ENCODE measurements at regions not wholly inside any gene's neighbourhood (a gene's known extent, or its start where the extent isn't known, plus 50 kb on each side); places are given as distances from the start of the nearest gene placed in this dataset.

- peak overlapping the region in 1 of 3 experiments; percentile 1 for H3K27ac Mint-ChIP-seq
- TF ChIP-seq CTCF (IDR thresholded peaks at IDR 0.05; ENCODE audit: unreplicated experiment in 3 of 3) = no peak
- no peaks in the 10 kb centered on the region for H3K27me3 Mint-ChIP-seq (ENCODE audit: low read depth)
- H3K4me1 Mint-ChIP-seq = peaks cover 16% of the 10 kb centered on the region
- peaks cover 3% of the 10 kb centered on the region for H3K9me3 Mint-ChIP-seq
- H3K4me3 Mint-ChIP-seq = no peak overlapping the region
- no peaks in the 10 kb centered on the region for H3K36me3 Mint-ChIP-seq (ENCODE audit: low read depth)
Observed at GRCh38 chrX:38898261-38898660, 97.0 kb downstream of the MID1IP1 start.

- Mint-ChIP-seq H3K36me3 (ENCODE audit: low read depth) (no peaks in the 10 kb centered on the region), H3K27ac (no peak overlapping the region), H3K27me3 (ENCODE audit: low read depth) (no peaks in the 10 kb centered on the region), H3K4me3 (no peak overlapping the region), H3K9me3 (peaks cover 2% of the 10 kb centered on the region), H3K4me1 (peaks cover 10% of the 10 kb centered on the region)
- TF ChIP-seq CTCF (IDR thresholded peaks at IDR 0.05; ENCODE audit: unreplicated experiment in 3 of 3) = no peak
Observed at GRCh38 chrX:38899650-38900049, 98.4 kb downstream of the MID1IP1 start.

- TF ChIP-seq CTCF (IDR thresholded peaks at IDR 0.05; ENCODE audit: unreplicated experiment in 3 of 3) = no peak
- H3K27me3 Mint-ChIP-seq (ENCODE audit: low read depth) = peaks cover 3% of the 10 kb centered on the region
- no peaks in the 10 kb centered on the region for H3K36me3 Mint-ChIP-seq (ENCODE audit: low read depth)
- no peaks in the 10 kb centered on the region for H3K9me3 Mint-ChIP-seq
- H3K27ac Mint-ChIP-seq = no peak overlapping the region
- no peak overlapping the region for H3K4me3 Mint-ChIP-seq
- peaks cover 14% of the 10 kb centered on the region for H3K4me1 Mint-ChIP-seq
Observed at GRCh38 chrX:38900719-38901118, 99.5 kb downstream of the MID1IP1 start.

- no peak for TF ChIP-seq CTCF (IDR thresholded peaks at IDR 0.05; ENCODE audit: unreplicated experiment in 3 of 3)
- no peak overlapping the region for H3K4me3 Mint-ChIP-seq
- no peaks in the 10 kb centered on the region for H3K36me3 Mint-ChIP-seq (ENCODE audit: low read depth)
- H3K4me1 Mint-ChIP-seq = peaks cover 22% of the 10 kb centered on the region
- H3K27ac Mint-ChIP-seq = no peak overlapping the region
- H3K9me3 Mint-ChIP-seq = peaks cover under 1% of the 10 kb centered on the region
- peaks cover 4% of the 10 kb centered on the region for H3K27me3 Mint-ChIP-seq (ENCODE audit: low read depth)
Observed at GRCh38 chrX:38902972-38903492, 101.8 kb downstream of the MID1IP1 start.

GRCh38 chrX:38916801-38917200, 115.5 kb downstream of the MID1IP1 start:
- Mint-ChIP-seq H3K27ac (peak overlapping the region in 2 of 3 experiments; percentile 20 to 26), H3K27me3 (ENCODE audit: low read depth) (no peaks in the 10 kb centered on the region), H3K9me3 (peaks cover 8% of the 10 kb centered on the region), H3K4me1 (peaks cover 22% of the 10 kb centered on the region), H3K36me3 (ENCODE audit: low read depth) (no peaks in the 10 kb centered on the region), H3K4me3 (peak overlapping the region in 1 of 3 experiments; percentile 38)
- no peak for TF ChIP-seq CTCF (IDR thresholded peaks at IDR 0.05; ENCODE audit: unreplicated experiment in 3 of 3)

- Mint-ChIP-seq H3K27me3 (ENCODE audit: low read depth) (no peaks in the 10 kb centered on the region), H3K36me3 (ENCODE audit: low read depth) (no peaks in the 10 kb centered on the region), H3K27ac (peak overlapping the region in 1 of 3 experiments; percentile 20), H3K9me3 (peaks cover 8% of the 10 kb centered on the region), H3K4me3 (no peak overlapping the region), H3K4me1 (peaks cover 15% of the 10 kb centered on the region)
- TF ChIP-seq CTCF (IDR thresholded peaks at IDR 0.05; ENCODE audit: unreplicated experiment in 3 of 3) = no peak
Observed at GRCh38 chrX:38917954-38918353, 116.7 kb downstream of the MID1IP1 start.

Measured in nephron (organoid).